Astrocyte of the spinal cord (primary cell): ENCODE measurements at regions not wholly inside any gene's neighbourhood (a gene's known extent, or its start where the extent isn't known, plus 50 kb on each side); places are given as distances from the start of the nearest gene placed in this dataset.
A peak's percentile ranks its signal among the peaks of the same experiment; 100 is the strongest.

Experiments used
- DNase-seq: peaks from one replicate; pipeline ENCODE4 v3.0.0; 2011; ENCODE audit warnings: low read depth, low spot score
- H3K4me3 ChIP-seq: 2 replicates; pipeline ENCODE4 v1.5.1; 2011; ENCODE audit warnings: low read depth, mild to moderate bottlenecking, low read length, moderate library complexity
- CTCF ChIP-seq: IDR thresholded peaks from 2 replicates; pipeline ENCODE4 v1.5.1; 2012; ENCODE audit warnings: low read depth, mild to moderate bottlenecking, low read length, inconsistent platforms
- in situ Hi-C: cut with HindIII; loops from 2 replicates; pipeline ENCODE4 v1.10.0; 2017; ENCODE audit warnings: low sequenced_read_pairs

GRCh38 chr7:108972004-108972403 lies 402.3 kb downstream of the DNAJB9 start:
- in situ Hi-C loops: no loop called here
- no peak overlapping the region for H3K4me3 ChIP-seq
- no peak for TF ChIP-seq CTCF
- peak; percentile 53 for DNase-seq

- in situ Hi-C loops: no loop called here
- TF ChIP-seq CTCF: peak; percentile 1
- H3K4me3 ChIP-seq: no peak overlapping the region
- DNase-seq: peak; percentile 1
Observed at GRCh38 chr7:108973075-108973474, 403.4 kb downstream of the DNAJB9 start.

GRCh38 chr7:108974641-108975040 lies 405.0 kb downstream of the DNAJB9 start:
- H3K4me3 ChIP-seq: no peak overlapping the region
- no peak for TF ChIP-seq CTCF
- in situ Hi-C loops: no loop called here
- DNase-seq: no peak

GRCh38 chr7:108985037-108985436 lies 415.4 kb downstream of the DNAJB9 start:
- no peak overlapping the region for H3K4me3 ChIP-seq
- in situ Hi-C loops: no loop called here
- no peak for TF ChIP-seq CTCF
- DNase-seq: no peak

GRCh38 chr7:108989319-108989718 lies 419.6 kb downstream of the DNAJB9 start:
- TF ChIP-seq CTCF: no peak
- DNase-seq: no peak
- in situ Hi-C loops: no loop called here
- H3K4me3 ChIP-seq: no peak overlapping the region

GRCh38 chr7:108997480-108997879 lies 427.8 kb downstream of the DNAJB9 start:
- in situ Hi-C loops: no loop called here
- H3K4me3 ChIP-seq: no peak overlapping the region
- no peak for TF ChIP-seq CTCF
- no peak for DNase-seq

GRCh38 chr7:109003742-109004141 lies 434.1 kb downstream of the DNAJB9 start:
- DNase-seq: peak; percentile 48
- TF ChIP-seq CTCF: no peak
- in situ Hi-C loops: no loop called here
- H3K4me3 ChIP-seq: no peak overlapping the region
